GM19455 (cell line): ENCODE measurements at regions not wholly inside any gene's neighbourhood (a gene's known extent, or its start where the extent isn't known, plus 50 kb on each side); places are given as distances from the start of the nearest gene placed in this dataset.
"Not testable (repeated sequence)": the region's sequence is repeated elsewhere in the genome, so short reads cannot be mapped to it uniquely, and the experiment has no call there.

Experiments used
- ATAC-seq: cut with Tn5 transposase; IDR thresholded peaks from one replicate; pipeline ENCODE4 v1.9.1; 2021; ENCODE audit not compliant: unreplicated experiment

- ATAC-seq: no peak
Observed at GRCh38 chr4:117533501-117533900, 448.1 kb upstream of the TRAM1L1 start.

DNA sequence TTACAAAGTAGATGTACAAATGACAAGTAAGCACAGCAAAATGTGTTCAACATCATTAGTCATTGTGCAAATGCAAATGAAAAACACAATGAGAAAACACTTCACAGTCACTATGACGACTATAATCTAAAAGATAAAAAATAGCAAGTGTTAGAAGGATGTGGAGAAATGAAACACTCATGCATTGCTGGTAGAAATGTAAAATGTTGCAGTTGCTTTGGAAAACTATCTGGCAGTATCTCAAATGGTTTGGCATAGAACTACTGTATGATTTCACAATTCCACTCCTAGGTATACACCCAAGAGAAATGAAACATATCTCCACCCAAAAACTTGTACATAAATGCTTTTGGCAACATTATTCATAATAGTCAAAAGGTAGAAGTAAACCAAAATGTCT is 459.7 kb upstream of the TRAM1L1 start:
- ATAC-seq: no peak

- ATAC-seq: no peak
Observed at GRCh38 chr4:117549524-117549923, 464.1 kb upstream of the TRAM1L1 start.

DNA sequence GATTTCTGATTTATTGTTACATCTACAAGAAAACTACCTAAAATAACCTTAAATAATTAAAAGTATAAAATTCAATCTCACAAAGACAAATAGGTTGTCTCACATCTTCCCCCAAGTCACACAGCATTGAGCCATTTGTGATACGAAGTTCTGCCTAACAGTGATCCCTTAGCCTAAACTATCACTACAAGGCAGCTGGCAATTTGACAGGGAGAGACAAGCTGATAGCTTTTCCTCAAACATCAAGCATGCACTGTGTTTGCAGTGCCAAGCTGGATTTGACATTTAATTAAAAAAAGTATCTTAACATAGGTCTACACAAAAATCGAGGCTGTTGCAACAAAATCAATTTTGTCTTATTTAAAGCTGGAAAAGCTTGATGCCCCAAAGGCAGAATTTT is 464.7 kb upstream of the TRAM1L1 start:
- ATAC-seq: no peak

DNA sequence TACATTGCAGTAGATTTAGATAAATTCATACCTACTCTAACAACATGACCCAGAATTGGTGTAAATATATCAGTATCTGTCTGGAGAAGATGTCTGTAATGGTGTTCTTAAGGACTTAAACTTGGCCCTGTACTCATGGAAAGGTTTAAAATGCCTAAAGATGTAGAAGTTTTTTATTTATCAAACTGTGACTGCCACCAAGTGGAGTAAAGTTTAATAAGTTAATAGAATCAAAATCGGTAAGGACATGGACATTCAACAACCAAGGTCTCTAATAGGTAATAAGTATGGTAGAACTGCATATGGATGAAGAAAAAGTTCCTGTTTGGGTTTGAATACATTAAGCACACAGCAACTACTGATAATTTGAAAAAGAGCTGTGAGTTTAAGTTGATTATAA is 474.0 kb upstream of the NDST3 start:
- ATAC-seq: no peak

- no peak for ATAC-seq
Observed at GRCh38 chr4:117574085-117574484, 460.2 kb upstream of the NDST3 start.

DNA sequence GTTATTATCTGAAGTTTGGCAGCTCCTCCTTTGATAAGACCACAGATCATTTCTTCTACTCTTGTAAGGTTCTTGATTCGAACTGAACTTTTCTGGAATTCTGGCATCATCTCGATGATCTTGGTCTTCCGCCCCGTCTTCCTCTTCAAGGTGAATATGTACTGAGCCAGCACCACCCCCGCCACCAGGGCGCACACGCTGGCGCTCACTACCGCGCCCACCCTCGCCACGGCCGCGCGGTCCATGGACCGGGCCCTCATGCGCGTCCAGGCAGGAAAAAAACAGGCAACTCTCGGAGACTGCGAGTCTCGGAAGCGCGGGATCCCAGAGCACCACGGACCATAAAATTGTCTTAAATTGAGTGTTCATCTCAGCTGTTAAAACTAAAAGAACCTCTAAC is 458.4 kb upstream of the NDST3 start:
- no peak for ATAC-seq

GRCh38 chr4:117577686-117578311 is 456.5 kb upstream of the NDST3 start:
- no peak for ATAC-seq

DNA sequence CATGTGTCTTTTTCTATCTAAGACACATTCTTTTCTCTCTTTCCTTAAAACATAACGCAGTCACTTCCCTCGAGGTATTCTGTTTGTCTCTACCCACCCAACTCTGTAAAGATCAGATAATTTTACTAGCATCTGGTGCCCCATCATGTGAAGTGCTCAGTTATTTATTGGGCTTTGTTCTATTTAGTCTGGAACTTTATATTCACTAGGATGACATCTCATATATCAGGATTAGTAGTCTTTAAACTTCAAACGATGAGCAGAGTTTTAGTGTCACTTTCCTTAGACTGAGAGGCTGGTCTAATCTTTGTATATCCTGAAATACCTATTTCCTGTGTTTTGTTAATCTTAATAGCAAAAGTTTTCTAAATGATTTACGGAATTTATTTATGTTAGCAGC is 445.5 kb upstream of the NDST3 start:
- no peak for ATAC-seq

GRCh38 chr4:117596917-117597480 is 437.3 kb upstream of the NDST3 start:
- no peak for ATAC-seq

DNA sequence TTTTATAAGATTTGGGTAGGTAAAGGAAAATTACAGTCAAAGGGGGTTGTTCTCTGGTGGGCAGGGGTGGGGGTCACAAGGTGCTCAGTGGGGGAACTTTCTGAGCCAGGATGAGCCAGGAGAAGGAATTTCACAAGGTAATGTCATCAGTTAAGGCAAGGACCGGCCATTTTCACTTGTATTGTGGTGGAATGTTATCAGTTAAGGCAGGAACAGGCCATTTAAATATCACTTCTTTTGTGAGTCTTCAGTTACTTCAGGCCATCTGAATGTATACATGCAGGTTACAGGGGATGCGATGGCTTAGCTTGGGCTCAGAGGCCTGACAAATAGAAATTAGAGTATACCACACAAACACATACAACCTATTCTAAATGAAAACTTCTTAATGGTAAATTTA is 434.9 kb upstream of the NDST3 start:
- ATAC-seq: not testable (repeated sequence)

- not testable (repeated sequence) for ATAC-seq
Observed at GRCh38 chr4:117600936-117601335, 433.4 kb upstream of the NDST3 start.

DNA sequence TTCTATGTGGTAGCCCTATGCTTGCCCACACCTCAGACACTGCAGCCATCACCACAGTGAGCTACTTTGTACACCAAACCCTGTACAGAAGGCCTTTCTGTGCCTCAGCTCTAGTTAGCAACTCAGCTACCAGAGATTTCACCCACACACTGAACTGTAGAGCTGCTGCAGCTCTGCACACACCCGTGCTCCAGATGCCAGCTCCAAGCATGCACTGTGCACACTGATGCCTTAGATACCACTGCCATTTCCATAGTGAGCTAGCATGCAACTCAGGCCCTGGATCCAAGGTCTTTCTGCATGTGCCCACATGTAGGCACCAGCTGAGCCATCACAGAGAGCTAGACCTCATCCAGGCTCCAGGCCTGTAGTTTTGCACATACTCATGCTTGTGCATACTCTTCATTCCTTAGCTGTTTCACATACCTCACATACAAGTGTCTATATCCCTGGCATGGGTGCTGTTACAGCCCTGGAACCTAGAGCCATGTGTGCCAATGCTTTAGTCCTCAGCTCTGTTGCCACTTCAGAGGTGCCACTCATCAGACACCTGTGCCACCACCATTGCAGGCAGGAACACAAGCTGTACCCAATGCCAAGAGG is 423.5 kb upstream of the NDST3 start:
- no peak for ATAC-seq

DNA sequence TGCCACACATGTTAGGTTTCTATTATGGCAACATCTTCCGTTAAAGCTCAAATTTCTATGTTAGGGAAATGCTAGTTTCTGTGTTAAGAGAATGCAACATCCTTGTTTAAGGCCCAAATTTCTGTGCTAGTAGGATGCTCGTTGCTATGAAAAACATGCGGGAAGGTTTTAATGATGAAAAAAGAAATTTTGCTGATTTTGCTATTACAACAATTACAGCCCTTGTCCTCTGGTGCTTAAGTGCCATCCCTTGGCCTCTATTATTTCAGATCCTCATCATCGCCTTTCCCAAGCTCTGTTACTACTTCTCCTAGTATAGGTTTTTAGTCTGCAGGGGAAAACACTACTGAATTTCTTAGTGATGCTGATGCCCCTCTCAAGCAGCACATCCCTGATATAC is 412.6 kb upstream of the NDST3 start:
- ATAC-seq: no peak

DNA sequence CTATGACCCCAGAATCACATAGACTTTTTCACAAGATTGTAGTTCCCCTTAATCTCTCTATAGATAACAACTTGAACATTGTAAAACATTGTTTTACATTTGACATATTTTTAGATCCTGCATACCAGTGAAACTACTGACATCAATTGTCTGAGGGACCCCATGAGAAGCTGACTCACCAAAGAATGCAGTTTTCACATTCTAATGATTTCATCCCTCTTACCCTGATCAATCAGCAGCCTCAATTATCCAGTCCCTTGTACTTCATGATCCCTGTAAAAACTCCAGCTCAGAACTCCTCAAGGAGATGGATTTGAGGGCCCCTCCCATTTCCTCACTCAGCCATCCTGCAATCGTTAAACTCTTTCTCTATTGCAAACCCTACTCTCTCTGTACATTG is 411.0 kb upstream of the NDST3 start:
- ATAC-seq: no peak

DNA sequence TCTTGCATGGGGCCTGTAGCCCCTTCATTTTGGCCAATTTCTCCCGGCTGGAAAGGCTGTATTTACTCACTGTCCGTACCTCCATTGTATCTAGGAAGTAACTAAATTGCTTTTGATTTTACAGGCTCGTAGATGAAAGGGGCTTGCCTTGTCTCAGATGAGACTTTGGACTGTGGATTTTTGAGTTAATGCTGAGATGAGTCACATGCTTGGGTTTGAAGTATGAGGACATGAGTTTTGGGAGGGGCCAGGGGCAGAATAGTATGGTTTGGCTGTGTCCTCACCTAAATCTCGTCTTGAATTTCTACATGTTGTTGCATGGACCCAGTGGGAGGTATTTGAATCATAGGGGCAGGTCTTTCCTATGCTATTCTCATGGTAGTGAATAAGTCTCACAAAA is 407.6 kb upstream of the NDST3 start:
- no peak for ATAC-seq

DNA sequence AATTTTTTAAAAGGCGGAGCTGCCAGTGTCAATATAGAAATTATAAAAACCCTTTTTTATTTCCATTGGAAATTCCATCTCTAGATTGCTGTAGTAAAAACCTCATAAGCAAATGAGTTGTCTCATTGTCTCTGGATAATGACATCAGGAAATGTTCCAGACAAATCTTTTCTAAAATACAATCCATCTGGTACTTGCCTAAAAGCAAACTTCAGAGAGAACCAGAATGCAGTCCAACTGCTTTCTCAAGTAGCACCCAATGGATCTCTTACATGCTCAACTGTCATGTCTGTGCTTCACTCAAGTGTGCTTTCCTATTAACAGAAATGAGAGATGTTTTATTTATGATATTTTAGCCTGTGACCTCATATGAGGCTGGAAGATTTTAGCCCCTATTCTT is 399.6 kb upstream of the NDST3 start:
- ATAC-seq: no peak

GRCh38 chr4:117637347-117637746 is 396.9 kb upstream of the NDST3 start:
- no peak for ATAC-seq

DNA sequence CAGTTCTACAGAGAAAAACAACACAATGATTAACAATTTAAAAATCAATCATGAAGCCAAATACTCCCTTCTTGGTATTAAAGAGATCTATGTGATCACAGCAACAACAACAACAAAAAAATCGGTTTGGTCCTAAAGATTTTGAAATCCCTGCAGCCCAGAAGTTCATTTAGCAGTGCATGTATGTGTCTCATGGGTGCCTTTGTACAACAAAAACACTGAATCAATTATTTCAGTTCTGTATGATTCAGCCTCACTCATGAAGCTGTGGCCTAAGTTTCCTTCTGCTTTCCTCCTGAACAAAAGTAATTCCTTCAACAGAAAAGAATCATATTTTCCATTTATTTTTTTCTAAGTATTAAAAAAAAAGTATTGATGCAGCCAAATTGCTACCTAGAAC is 393.4 kb upstream of the NDST3 start:
- no peak for ATAC-seq

GRCh38 chr4:117641519-117641918 is 392.8 kb upstream of the NDST3 start:
- no peak for ATAC-seq

DNA sequence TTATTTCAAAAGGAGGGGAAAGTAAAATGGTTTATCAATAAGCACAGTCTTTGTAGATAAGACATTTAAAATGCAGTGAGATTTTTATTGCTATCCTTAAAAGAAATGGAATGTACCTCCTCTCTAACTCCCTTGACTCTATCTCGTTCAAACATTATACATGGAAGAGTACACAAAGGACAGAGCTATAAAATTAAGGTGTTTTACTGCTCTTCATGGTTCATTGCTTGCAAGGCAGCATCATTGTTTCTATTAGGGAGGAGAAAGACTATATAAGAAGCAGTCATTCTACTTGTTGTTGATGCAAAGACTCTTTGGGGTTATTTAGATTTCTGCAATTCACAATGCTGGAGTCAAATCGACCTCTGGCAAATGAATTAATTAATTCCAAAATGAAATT is 380.2 kb upstream of the NDST3 start:
- no peak for ATAC-seq

DNA sequence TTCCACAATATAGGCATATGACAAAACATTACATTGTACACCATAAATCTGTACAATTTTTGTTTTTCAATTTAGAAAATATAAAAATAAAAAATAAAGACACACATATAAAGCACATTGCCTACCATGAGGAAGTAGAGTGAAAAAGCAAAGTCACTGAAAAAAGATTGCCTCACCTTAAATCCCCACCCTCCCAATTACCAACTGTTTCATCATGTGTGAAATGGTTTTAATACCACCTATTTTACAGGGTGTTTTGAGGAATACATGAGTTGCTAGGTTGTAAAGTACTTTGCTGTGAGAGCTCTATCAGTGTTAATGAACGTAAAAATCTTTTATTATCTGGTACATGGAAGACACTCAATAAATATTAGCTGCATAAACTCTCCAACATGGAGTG is 373.6 kb upstream of the NDST3 start:
- ATAC-seq: no peak
